Osteoblast (primary cell): ENCODE measurements at regions not wholly inside any gene's neighbourhood (a gene's known extent, or its start where the extent isn't known, plus 50 kb on each side); places are given as distances from the start of the nearest gene placed in this dataset.

Experiments
- DNase-seq: peaks from one replicate; pipeline ENCODE4 v3.0.0; 2011; ENCODE audit warnings: low spot score, mixed read lengths; ENCODE audit not compliant: insufficient read length; ENCODE audit errors: missing footprints
- H2AFZ ChIP-seq: 2 replicates; pipeline ENCODE4 v1.6.0; 2011; ENCODE audit warnings: mild to moderate bottlenecking, low read length
- H3K27ac ChIP-seq: 2 replicates; pipeline ENCODE4 v1.5.1; 2011; ENCODE audit warnings: mild to moderate bottlenecking, low read depth, low read length, moderate library complexity
- H3K27me3 ChIP-seq: 2 replicates; pipeline ENCODE4 v1.6.0; 2012; ENCODE audit warnings: mild to moderate bottlenecking, control low read depth, inconsistent platforms, low read length, moderate library complexity; ENCODE audit not compliant: insufficient read depth
- H3K36me3 ChIP-seq: 2 replicates; pipeline ENCODE4 v1.5.1; 2011; ENCODE audit warnings: mild to moderate bottlenecking, low read length, control low read depth, moderate library complexity; ENCODE audit not compliant: insufficient read depth
- H3K4me1 ChIP-seq: 2 replicates; pipeline ENCODE4 v1.5.1; 2011; ENCODE audit warnings: mild to moderate bottlenecking, low read length, control low read depth, moderate library complexity; ENCODE audit not compliant: insufficient read depth
- H3K4me2 ChIP-seq: 2 replicates; pipeline ENCODE4 v1.6.0; 2011; ENCODE audit warnings: mild to moderate bottlenecking, low read length; ENCODE audit not compliant: insufficient read depth
- H3K4me3 ChIP-seq: fragments of 200-600 bp; sonication (generic); 3 replicates; pipeline ENCODE4 v1.5.1; 2012; ENCODE audit warnings: mild to moderate bottlenecking, low read length, inconsistent platforms; ENCODE audit not compliant: insufficient read depth
- H3K79me2 ChIP-seq: 2 replicates; pipeline ENCODE4 v1.6.0; 2012; ENCODE audit warnings: mild to moderate bottlenecking, low read length, control low read depth, inconsistent platforms; ENCODE audit not compliant: insufficient read depth
- H3K9me3 ChIP-seq: 2 replicates; pipeline ENCODE4 v1.5.1; 2011; ENCODE audit warnings: low read depth, low read length, control low read depth
- H4K20me1 ChIP-seq: 2 replicates; pipeline ENCODE4 v1.6.0; 2012; ENCODE audit warnings: mild to moderate bottlenecking, low read length, control low read depth; ENCODE audit not compliant: insufficient read depth
- TF ChIP-seq, protein P1 (sequence below): IDR thresholded peaks from 2 replicates; pipeline ENCODE4 v1.5.1; 2011; ENCODE audit warnings: mild to moderate bottlenecking, low read depth, low read length, moderate library complexity; ENCODE audit errors: extremely low read depth

DNA sequence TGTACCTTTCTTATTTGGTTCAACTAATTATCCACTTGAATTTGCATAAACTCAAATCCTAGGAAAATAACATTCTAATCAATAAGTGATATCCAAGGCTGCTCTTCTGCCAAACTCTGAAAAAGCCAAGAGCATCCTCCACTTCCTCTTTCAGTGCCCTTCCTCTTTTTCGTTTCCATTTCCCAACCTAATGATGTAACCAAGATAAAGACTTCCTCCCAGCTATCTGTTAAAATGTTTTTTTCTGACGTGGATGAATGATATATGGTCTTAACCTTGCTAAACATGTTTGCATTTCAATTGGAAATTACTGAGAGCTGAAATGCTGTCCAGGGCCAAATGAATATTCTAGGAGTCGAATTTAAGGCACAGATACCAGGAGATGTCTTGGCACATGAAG, 459.5 kb upstream of the PDE3A start:
- no peaks in the 10 kb centered on the region for H3K9me3 ChIP-seq
- no peak overlapping the region for H3K4me3 ChIP-seq
- H3K27ac ChIP-seq, result no peak overlapping the region
- no peaks in the 10 kb centered on the region for H4K20me1 ChIP-seq
- no peak for DNase-seq
- TF ChIP-seq, protein P1, sequence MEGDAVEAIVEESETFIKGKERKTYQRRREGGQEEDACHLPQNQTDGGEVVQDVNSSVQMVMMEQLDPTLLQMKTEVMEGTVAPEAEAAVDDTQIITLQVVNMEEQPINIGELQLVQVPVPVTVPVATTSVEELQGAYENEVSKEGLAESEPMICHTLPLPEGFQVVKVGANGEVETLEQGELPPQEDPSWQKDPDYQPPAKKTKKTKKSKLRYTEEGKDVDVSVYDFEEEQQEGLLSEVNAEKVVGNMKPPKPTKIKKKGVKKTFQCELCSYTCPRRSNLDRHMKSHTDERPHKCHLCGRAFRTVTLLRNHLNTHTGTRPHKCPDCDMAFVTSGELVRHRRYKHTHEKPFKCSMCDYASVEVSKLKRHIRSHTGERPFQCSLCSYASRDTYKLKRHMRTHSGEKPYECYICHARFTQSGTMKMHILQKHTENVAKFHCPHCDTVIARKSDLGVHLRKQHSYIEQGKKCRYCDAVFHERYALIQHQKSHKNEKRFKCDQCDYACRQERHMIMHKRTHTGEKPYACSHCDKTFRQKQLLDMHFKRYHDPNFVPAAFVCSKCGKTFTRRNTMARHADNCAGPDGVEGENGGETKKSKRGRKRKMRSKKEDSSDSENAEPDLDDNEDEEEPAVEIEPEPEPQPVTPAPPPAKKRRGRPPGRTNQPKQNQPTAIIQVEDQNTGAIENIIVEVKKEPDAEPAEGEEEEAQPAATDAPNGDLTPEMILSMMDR, result no peak
- no peak overlapping the region for H2AFZ ChIP-seq
- no peak overlapping the region for H3K4me2 ChIP-seq
- no peaks in the 10 kb centered on the region for H3K27me3 ChIP-seq
- no peaks in the 10 kb centered on the region for H3K36me3 ChIP-seq
- H3K79me2 ChIP-seq, result no peaks in the 10 kb centered on the region
- no peaks in the 10 kb centered on the region for H3K4me1 ChIP-seq

DNA sequence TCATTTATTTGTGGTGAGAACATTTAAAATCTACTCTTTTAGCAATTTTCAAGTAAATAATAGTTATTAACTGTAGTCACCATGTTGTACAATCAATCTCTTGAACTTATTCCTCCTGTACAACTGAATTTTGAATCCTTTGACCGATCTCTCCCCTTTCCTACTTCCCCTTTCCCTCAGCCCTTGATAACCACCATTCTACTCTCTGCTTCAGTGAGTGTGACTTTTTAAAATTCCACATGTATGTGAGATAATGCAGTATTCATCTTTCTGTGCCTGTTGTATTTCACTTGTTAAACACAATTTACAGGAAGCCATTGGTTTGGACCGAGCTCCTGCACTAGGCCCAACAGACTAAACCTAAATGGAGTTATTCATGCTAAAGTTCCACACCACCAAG, 458.9 kb upstream of the PDE3A start:
- DNase-seq, result no peak
- TF ChIP-seq, protein P1, result no peak
- H3K9me3 ChIP-seq, result no peaks in the 10 kb centered on the region

DNA sequence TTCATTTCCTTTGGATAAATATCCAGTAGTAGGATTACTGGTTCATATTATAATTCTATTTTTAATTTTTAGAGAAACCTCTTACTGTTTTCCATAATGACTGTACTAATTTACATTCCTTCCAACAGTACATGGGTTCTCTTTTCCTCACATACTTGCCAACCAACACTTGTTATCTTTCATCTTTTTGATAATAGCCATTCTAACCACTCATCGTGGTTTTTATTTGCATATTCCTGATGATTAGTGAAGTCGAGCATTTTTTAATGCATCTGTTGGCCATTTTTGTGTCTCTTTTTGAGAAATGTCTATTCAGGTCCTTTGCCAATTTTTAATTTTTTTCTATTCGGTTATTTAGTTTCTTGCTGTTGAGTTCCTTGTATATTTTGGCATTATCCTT, 457.7 kb upstream of the PDE3A start:
- no peak for DNase-seq
- TF ChIP-seq, protein P1, result no peak
- Histone ChIP-seq H3K79me2 (no peaks in the 10 kb centered on the region), H3K4me3 (no peak overlapping the region), H3K36me3 (no peaks in the 10 kb centered on the region), H3K9me3 (no peaks in the 10 kb centered on the region), H2AFZ (no peak overlapping the region), H3K27ac (no peak overlapping the region), H4K20me1 (no peaks in the 10 kb centered on the region), H3K4me1 (no peaks in the 10 kb centered on the region), H3K4me2 (no peak overlapping the region), H3K27me3 (no peaks in the 10 kb centered on the region)

More for the DNA sequence above, 458.9 kb upstream of the PDE3A start:
- Histone ChIP-seq H3K27ac (no peak overlapping the region), H3K79me2 (no peaks in the 10 kb centered on the region), H4K20me1 (no peaks in the 10 kb centered on the region), H3K4me1 (no peaks in the 10 kb centered on the region), H2AFZ (peak overlapping the region; percentile 24), H3K36me3 (no peaks in the 10 kb centered on the region), H3K4me2 (no peak overlapping the region), H3K4me3 (no peak overlapping the region), H3K27me3 (no peaks in the 10 kb centered on the region)

DNA sequence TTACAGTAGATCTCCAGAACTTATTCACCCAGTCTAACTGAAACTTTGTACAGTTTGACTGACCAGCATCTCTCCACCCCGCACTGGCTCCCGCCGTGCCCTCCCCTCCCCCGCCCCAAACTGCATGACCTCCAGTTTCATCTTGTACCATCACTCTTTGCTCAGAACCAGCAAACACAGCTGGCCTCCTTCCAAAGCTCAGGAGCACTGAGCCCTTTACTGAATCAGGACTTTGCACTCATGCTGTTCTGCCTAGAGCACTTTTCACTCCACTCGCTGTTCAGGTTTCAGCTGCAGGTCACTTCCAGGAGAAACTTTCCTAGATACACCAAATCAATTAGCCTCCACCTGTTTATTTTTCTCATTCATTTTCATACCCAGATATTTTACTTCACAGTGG, 455.3 kb upstream of the PDE3A start:
- H3K4me2 ChIP-seq, result no peak overlapping the region
- H3K27me3 ChIP-seq, result no peaks in the 10 kb centered on the region
- no peak overlapping the region for H3K27ac ChIP-seq
- H3K79me2 ChIP-seq, result no peaks in the 10 kb centered on the region
- H3K36me3 ChIP-seq, result no peaks in the 10 kb centered on the region
- H3K4me1 ChIP-seq, result no peaks in the 10 kb centered on the region
- H3K4me3 ChIP-seq, result no peak overlapping the region
- no peaks in the 10 kb centered on the region for H3K9me3 ChIP-seq
- TF ChIP-seq, protein P1, result no peak
- no peak for DNase-seq
- no peak overlapping the region for H2AFZ ChIP-seq
- H4K20me1 ChIP-seq, result no peaks in the 10 kb centered on the region
